SHP77 treated with DMSO at 0.1 percent for 48 hours (cell line): ENCODE measurements at regions not wholly inside any gene's neighbourhood (a gene's known extent, or its start where the extent isn't known, plus 50 kb on each side); places are given as distances from the start of the nearest gene placed in this dataset.

Experiments
- DNase-seq: peaks from one replicate; lab custom pipeline; 2025; lab: John Stamatoyannopoulos, UW

GRCh38 chr6:142500250-142500786, 198.5 kb downstream of the ADGRG6 start:
- no peak for DNase-seq

- DNase-seq: no peak
These were observed 200.0 kb downstream of the ADGRG6 start for GRCh38 chr6:142501795-142502194.

- no peak for DNase-seq
These were observed 205.3 kb downstream of the ADGRG6 start for GRCh38 chr6:142507065-142507464.

GRCh38 chr6:142510211-142510610, 208.4 kb downstream of the ADGRG6 start:
- no peak for DNase-seq

- no peak for DNase-seq
These were observed 216.3 kb downstream of the ADGRG6 start for GRCh38 chr6:142518126-142518525.

- no peak for DNase-seq
These were observed 217.0 kb downstream of the ADGRG6 start for GRCh38 chr6:142518761-142519160.

- no peak for DNase-seq
These were observed 220.0 kb downstream of the ADGRG6 start for GRCh38 chr6:142521791-142522190.

- DNase-seq: no peak
These were observed 221.9 kb downstream of the ADGRG6 start for GRCh38 chr6:142523515-142524375.

GRCh38 chr6:142530566-142530965, 228.8 kb downstream of the ADGRG6 start:
- no peak for DNase-seq

GRCh38 chr6:142531727-142532126, 229.9 kb downstream of the ADGRG6 start:
- no peak for DNase-seq

GRCh38 chr6:142534076-142534475, 232.3 kb downstream of the ADGRG6 start:
- no peak for DNase-seq

- no peak for DNase-seq
These were observed 232.7 kb downstream of the ADGRG6 start for GRCh38 chr6:142534484-142534883.

- no peak for DNase-seq
These were observed 236.0 kb downstream of the ADGRG6 start for GRCh38 chr6:142537612-142538478.

- DNase-seq: no peak
These were observed 241.0 kb downstream of the ADGRG6 start for GRCh38 chr6:142542704-142543233.

GRCh38 chr6:142543606-142544005, 241.8 kb downstream of the ADGRG6 start:
- DNase-seq: no peak

GRCh38 chr6:142544199-142544838, 242.5 kb downstream of the ADGRG6 start:
- no peak for DNase-seq

- DNase-seq: no peak
These were observed 243.3 kb downstream of the ADGRG6 start for GRCh38 chr6:142545147-142545546.

- no peak for DNase-seq
These were observed 246.8 kb downstream of the ADGRG6 start for GRCh38 chr6:142548566-142548965.

GRCh38 chr6:142550310-142551063, 248.7 kb downstream of the ADGRG6 start:
- no peak for DNase-seq

- no peak for DNase-seq
These were observed 249.5 kb downstream of the ADGRG6 start for GRCh38 chr6:142551274-142551811.

GRCh38 chr6:142558786-142559185, 257.0 kb downstream of the ADGRG6 start:
- no peak for DNase-seq
